HepG2 (cell line): ENCODE measurements at regions not wholly inside any gene's neighbourhood (a gene's known extent, or its start where the extent isn't known, plus 50 kb on each side); places are given as distances from the start of the nearest gene placed in this dataset.
A peak's percentile ranks its signal among the peaks of the same experiment; 100 is the strongest.

Experiments
- AGO2 ChIP-seq: fragments of 200-400 bp; formaldehyde crosslinking; optimal IDR thresholded peaks from 2 replicates; pipeline ENCODE3; 2017; ENCODE audit warnings: mild to moderate bottlenecking, low read depth, low read length, moderate library complexity
- ARHGAP35 ChIP-seq: sonication (generic); formaldehyde crosslinking; IDR thresholded peaks from 2 replicates; pipeline ENCODE4 v1.9.0; 2022; ENCODE audit warnings: mild to moderate bottlenecking, inconsistent platforms, moderate library complexity, missing genetic modification reagents, borderline replicate concordance
- CREM ChIP-seq, 2 experiments: sonication (generic) in 1 of 2; formaldehyde crosslinking in 1 of 2; IDR thresholded peaks; 2 replicates each; pipeline versions ENCODE4 v1.4.0 to v1.6.1; 2016 to 2020; ENCODE audit warnings: antibody characterized with exemption in 1 of 2, mild to moderate bottlenecking in 1 of 2, missing genetic modification reagents in 1 of 2
- FOXA3 ChIP-seq: IDR thresholded peaks from 2 replicates; pipeline ENCODE4 v1.6.1; 2016; ENCODE audit warnings: missing genetic modification reagents, missing compliant biosample characterization
- HNRNPL ChIP-seq: fragments of 200-400 bp; formaldehyde crosslinking; IDR thresholded peaks from 2 replicates; pipeline ENCODE4 v1.6.1; 2017; ENCODE audit warnings: mild to moderate bottlenecking, low read depth, low read length
- JUND ChIP-seq: sonication (generic); formaldehyde crosslinking; IDR thresholded peaks from 2 replicates; pipeline ENCODE4 v1.8.0; 2022; ENCODE audit warnings: mild to moderate bottlenecking, missing genetic modification reagents
- POLR2G ChIP-seq: fragments of 200-400 bp; formaldehyde crosslinking; IDR thresholded peaks from 2 replicates; pipeline ENCODE4 v1.6.1; 2018; ENCODE audit warnings: mild to moderate bottlenecking, low read depth, low read length, moderate library complexity
- RAD21 ChIP-seq: fragments of 450-650 bp; formaldehyde crosslinking; IDR thresholded peaks from 2 replicates; pipeline ENCODE4 v1.5.0; 2020; ENCODE audit warnings: mild to moderate bottlenecking
- RXRA ChIP-seq: sonication (generic); formaldehyde crosslinking; IDR thresholded peaks from 2 replicates; pipeline ENCODE4 v1.5.1; 2020; ENCODE audit warnings: missing genetic modification reagents
- SOX6 ChIP-seq, 2 experiments: fragments of 450-650 bp in 1 of 2; sonication (generic) in 1 of 2; formaldehyde crosslinking in 1 of 2; IDR thresholded peaks; 2 replicates each; pipeline versions ENCODE4 v1.4.0 to v1.6.1; 2017 to 2020; ENCODE audit warnings: antibody characterized with exemption in 1 of 2, mild to moderate bottlenecking in 1 of 2, missing genetic modification reagents in 1 of 2
- TARDBP ChIP-seq: sonication (generic); formaldehyde crosslinking; IDR thresholded peaks from 2 replicates; pipeline ENCODE4 v1.8.0; 2022; ENCODE audit warnings: mild to moderate bottlenecking, missing genetic modification reagents
- TEAD3 ChIP-seq: optimal IDR thresholded peaks from 2 replicates; pipeline ENCODE3; 2016; ENCODE audit warnings: borderline replicate concordance
- TRIM24 ChIP-seq: sonication (generic); formaldehyde crosslinking; IDR thresholded peaks from 2 replicates; pipeline ENCODE4 v1.8.0; 2022; ENCODE audit warnings: mild to moderate bottlenecking, missing genetic modification reagents
- ZNF460 ChIP-seq: sonication (generic); formaldehyde crosslinking; IDR thresholded peaks from 2 replicates; pipeline ENCODE4 v1.5.1; 2020; ENCODE audit warnings: missing genetic modification reagents, mild to moderate bottlenecking, borderline replicate concordance
- ZNF644 ChIP-seq: IDR thresholded peaks from 2 replicates; pipeline ENCODE4 v1.6.1; 2016; ENCODE audit warnings: low read depth
- TF ChIP-seq, protein P1 (sequence below): sonication (generic); formaldehyde crosslinking; conservative IDR thresholded peaks from 2 replicates; pipeline ENCODE4 v1.4.0; 2020; ENCODE audit warnings: missing genetic modification reagents
- TF ChIP-seq, protein P2 (sequence below): sonication (generic); formaldehyde crosslinking; IDR thresholded peaks from 2 replicates; pipeline ENCODE4 v1.8.0; 2022; ENCODE audit warnings: missing genetic modification reagents, mild to moderate bottlenecking, moderate library complexity, borderline replicate concordance
- TF ChIP-seq, protein P3 (sequence below): IDR thresholded peaks from 2 replicates; pipeline ENCODE4 v1.6.1; 2012; ENCODE audit warnings: low read length, improper control_type of control experiment
- TF ChIP-seq, protein P4 (sequence below), 2 experiments: fragments of 450-650 bp in 1 of 2; sonication (generic) in 1 of 2; formaldehyde crosslinking; IDR thresholded peaks; 2 replicates each; pipeline versions ENCODE4 v1.5.0 to v1.8.0; 2020 to 2022; ENCODE audit warnings: mild to moderate bottlenecking in 1 of 2, missing genetic modification reagents in 1 of 2
- TF ChIP-seq, protein P5 (sequence below): sonication (generic); formaldehyde crosslinking; IDR thresholded peaks from 2 replicates; pipeline ENCODE4 v1.4.0; 2020; ENCODE audit warnings: missing genetic modification reagents

DNA sequence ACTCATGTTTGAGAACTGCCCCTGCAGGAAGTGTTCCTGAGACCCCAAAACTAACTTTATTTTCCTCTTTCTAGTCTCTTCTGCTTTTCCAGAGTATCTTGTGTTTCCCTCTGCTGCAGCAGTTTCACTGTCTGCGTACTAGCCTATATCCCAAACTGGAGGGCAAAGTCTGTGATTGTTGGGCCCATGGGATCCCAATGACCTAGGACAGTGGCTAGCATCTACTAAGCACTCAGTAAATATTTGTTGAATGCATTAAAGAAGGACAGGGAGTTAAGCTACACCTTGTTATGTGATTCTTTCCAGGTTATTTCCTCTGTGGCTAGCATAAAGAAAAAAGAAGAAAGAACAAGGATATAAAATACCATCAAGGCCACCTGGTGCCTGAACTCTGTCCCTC, 210.6 kb upstream of the PHYHIPL start (continued):
- TF ChIP-seq, protein P1, sequence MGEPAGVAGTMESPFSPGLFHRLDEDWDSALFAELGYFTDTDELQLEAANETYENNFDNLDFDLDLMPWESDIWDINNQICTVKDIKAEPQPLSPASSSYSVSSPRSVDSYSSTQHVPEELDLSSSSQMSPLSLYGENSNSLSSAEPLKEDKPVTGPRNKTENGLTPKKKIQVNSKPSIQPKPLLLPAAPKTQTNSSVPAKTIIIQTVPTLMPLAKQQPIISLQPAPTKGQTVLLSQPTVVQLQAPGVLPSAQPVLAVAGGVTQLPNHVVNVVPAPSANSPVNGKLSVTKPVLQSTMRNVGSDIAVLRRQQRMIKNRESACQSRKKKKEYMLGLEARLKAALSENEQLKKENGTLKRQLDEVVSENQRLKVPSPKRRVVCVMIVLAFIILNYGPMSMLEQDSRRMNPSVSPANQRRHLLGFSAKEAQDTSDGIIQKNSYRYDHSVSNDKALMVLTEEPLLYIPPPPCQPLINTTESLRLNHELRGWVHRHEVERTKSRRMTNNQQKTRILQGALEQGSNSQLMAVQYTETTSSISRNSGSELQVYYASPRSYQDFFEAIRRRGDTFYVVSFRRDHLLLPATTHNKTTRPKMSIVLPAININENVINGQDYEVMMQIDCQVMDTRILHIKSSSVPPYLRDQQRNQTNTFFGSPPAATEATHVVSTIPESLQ (CRISPR knock-in tag) = no peak
- TF ChIP-seq HNRNPL = no peak
- peak; percentile 52 for TF ChIP-seq TEAD3 (CRISPR knock-in tag)
- TF ChIP-seq POLR2G = peak; percentile 34; the same call in 1 of the 2 replicates
- no peak for TF ChIP-seq JUND
- no peak for TF ChIP-seq AGO2
- TF ChIP-seq CREM (IDR thresholded peaks at IDR 0.05) = peak; percentile 66; the same call in 1 of the 2 replicates
- no peak for TF ChIP-seq CREM (CRISPR knock-in tag; IDR thresholded peaks at IDR 0.05)
- TF ChIP-seq, protein P2, sequence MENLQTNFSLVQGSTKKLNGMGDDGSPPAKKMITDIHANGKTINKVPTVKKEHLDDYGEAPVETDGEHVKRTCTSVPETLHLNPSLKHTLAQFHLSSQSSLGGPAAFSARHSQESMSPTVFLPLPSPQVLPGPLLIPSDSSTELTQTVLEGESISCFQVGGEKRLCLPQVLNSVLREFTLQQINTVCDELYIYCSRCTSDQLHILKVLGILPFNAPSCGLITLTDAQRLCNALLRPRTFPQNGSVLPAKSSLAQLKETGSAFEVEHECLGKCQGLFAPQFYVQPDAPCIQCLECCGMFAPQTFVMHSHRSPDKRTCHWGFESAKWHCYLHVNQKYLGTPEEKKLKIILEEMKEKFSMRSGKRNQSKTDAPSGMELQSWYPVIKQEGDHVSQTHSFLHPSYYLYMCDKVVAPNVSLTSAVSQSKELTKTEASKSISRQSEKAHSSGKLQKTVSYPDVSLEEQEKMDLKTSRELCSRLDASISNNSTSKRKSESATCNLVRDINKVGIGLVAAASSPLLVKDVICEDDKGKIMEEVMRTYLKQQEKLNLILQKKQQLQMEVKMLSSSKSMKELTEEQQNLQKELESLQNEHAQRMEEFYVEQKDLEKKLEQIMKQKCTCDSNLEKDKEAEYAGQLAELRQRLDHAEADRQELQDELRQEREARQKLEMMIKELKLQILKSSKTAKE (CRISPR knock-in tag) = peak; percentile 38; the same call in 1 of the 2 replicates
- TF ChIP-seq, protein P3, sequence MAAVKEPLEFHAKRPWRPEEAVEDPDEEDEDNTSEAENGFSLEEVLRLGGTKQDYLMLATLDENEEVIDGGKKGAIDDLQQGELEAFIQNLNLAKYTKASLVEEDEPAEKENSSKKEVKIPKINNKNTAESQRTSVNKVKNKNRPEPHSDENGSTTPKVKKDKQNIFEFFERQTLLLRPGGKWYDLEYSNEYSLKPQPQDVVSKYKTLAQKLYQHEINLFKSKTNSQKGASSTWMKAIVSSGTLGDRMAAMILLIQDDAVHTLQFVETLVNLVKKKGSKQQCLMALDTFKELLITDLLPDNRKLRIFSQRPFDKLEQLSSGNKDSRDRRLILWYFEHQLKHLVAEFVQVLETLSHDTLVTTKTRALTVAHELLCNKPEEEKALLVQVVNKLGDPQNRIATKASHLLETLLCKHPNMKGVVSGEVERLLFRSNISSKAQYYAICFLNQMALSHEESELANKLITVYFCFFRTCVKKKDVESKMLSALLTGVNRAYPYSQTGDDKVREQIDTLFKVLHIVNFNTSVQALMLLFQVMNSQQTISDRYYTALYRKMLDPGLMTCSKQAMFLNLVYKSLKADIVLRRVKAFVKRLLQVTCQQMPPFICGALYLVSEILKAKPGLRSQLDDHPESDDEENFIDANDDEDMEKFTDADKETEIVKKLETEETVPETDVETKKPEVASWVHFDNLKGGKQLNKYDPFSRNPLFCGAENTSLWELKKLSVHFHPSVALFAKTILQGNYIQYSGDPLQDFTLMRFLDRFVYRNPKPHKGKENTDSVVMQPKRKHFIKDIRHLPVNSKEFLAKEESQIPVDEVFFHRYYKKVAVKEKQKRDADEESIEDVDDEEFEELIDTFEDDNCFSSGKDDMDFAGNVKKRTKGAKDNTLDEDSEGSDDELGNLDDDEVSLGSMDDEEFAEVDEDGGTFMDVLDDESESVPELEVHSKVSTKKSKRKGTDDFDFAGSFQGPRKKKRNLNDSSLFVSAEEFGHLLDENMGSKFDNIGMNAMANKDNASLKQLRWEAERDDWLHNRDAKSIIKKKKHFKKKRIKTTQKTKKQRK = no peak
- no peak; the same call in 1 of the 2 replicates for TF ChIP-seq RXRA (CRISPR knock-in tag)
- TF ChIP-seq ZNF644 = peak; percentile 95
- TF ChIP-seq FOXA3 (CRISPR knock-in tag) = peak; percentile 89
- no peak for TF ChIP-seq ARHGAP35 (CRISPR knock-in tag)
- no peak for TF ChIP-seq TRIM24
- TF ChIP-seq, protein P4, sequence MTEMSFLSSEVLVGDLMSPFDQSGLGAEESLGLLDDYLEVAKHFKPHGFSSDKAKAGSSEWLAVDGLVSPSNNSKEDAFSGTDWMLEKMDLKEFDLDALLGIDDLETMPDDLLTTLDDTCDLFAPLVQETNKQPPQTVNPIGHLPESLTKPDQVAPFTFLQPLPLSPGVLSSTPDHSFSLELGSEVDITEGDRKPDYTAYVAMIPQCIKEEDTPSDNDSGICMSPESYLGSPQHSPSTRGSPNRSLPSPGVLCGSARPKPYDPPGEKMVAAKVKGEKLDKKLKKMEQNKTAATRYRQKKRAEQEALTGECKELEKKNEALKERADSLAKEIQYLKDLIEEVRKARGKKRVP (CRISPR knock-in tag; IDR thresholded peaks at IDR 0.05) = no peak
- no peak for TF ChIP-seq ZNF460 (CRISPR knock-in tag)
- TF ChIP-seq RAD21 = no peak
- TF ChIP-seq, protein P5, sequence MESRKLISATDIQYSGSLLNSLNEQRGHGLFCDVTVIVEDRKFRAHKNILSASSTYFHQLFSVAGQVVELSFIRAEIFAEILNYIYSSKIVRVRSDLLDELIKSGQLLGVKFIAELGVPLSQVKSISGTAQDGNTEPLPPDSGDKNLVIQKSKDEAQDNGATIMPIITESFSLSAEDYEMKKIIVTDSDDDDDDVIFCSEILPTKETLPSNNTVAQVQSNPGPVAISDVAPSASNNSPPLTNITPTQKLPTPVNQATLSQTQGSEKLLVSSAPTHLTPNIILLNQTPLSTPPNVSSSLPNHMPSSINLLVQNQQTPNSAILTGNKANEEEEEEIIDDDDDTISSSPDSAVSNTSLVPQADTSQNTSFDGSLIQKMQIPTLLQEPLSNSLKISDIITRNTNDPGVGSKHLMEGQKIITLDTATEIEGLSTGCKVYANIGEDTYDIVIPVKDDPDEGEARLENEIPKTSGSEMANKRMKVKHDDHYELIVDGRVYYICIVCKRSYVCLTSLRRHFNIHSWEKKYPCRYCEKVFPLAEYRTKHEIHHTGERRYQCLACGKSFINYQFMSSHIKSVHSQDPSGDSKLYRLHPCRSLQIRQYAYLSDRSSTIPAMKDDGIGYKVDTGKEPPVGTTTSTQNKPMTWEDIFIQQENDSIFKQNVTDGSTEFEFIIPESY (CRISPR knock-in tag) = no peak
- TF ChIP-seq SOX6 (IDR thresholded peaks at IDR 0.05) = no peak
- peak; percentile 92 for TF ChIP-seq SOX6 (CRISPR knock-in tag; IDR thresholded peaks at IDR 0.05)
- 0 out of 2 replicates have a peak, but pooled peaks have one; percentile 57 for TF ChIP-seq TARDBP (CRISPR knock-in tag)
